Smooth muscle cell of the brain vasculature (primary cell): ENCODE measurements at regions not wholly inside any gene's neighbourhood (a gene's known extent, or its start where the extent isn't known, plus 50 kb on each side); places are given as distances from the start of the nearest gene placed in this dataset.

Source experiments
- DNase-seq: peaks from one replicate; pipeline ENCODE4 v3.0.0-alpha.2; 2012; ENCODE audit warnings: low read depth, low spot score

GRCh38 chr20:40738976-40739375 is 49.9 kb upstream of the MAFB start:
- no peak for DNase-seq

- DNase-seq = no peak
Observed at GRCh38 chr20:40739841-40740240, 50.8 kb upstream of the MAFB start.

GRCh38 chr20:40741507-40742106 is 52.6 kb upstream of the MAFB start:
- DNase-seq = peak; percentile 3

GRCh38 chr20:40743141-40743775 is 54.2 kb upstream of the MAFB start:
- DNase-seq = no peak

- no peak for DNase-seq
Observed at GRCh38 chr20:40744072-40744817, 55.2 kb upstream of the MAFB start.

- DNase-seq = no peak
Observed at GRCh38 chr20:40744818-40745175, 55.8 kb upstream of the MAFB start.

GRCh38 chr20:40746251-40746650 is 57.2 kb upstream of the MAFB start:
- DNase-seq = no peak

GRCh38 chr20:40748182-40748581 is 59.1 kb upstream of the MAFB start:
- DNase-seq = no peak

GRCh38 chr20:40749985-40750506 is 61.0 kb upstream of the MAFB start:
- DNase-seq = no peak

- no peak for DNase-seq
Observed at GRCh38 chr20:40750541-40751035, 61.6 kb upstream of the MAFB start.

- no peak for DNase-seq
Observed at GRCh38 chr20:40753472-40753871, 64.4 kb upstream of the MAFB start.

- DNase-seq = no peak
Observed at GRCh38 chr20:40754339-40754943, 65.4 kb upstream of the MAFB start.

- DNase-seq = no peak
Observed at GRCh38 chr20:40757087-40757486, 68.1 kb upstream of the MAFB start.

- DNase-seq = no peak
Observed at GRCh38 chr20:40758790-40759189, 69.8 kb upstream of the MAFB start.

GRCh38 chr20:40760399-40760798 is 71.4 kb upstream of the MAFB start:
- no peak for DNase-seq

- no peak for DNase-seq
Observed at GRCh38 chr20:40763646-40764295, 74.7 kb upstream of the MAFB start.

GRCh38 chr20:40765814-40766480 is 76.9 kb upstream of the MAFB start:
- no peak for DNase-seq

- no peak for DNase-seq
Observed at GRCh38 chr20:40766790-40767614, 78.0 kb upstream of the MAFB start.

GRCh38 chr20:40767615-40767924 is 78.5 kb upstream of the MAFB start:
- DNase-seq = no peak

GRCh38 chr20:40768105-40768504 is 79.1 kb upstream of the MAFB start:
- DNase-seq = no peak
